GM13976 (cell line): ENCODE measurements at regions not wholly inside any gene's neighbourhood (a gene's known extent, or its start where the extent isn't known, plus 50 kb on each side); places are given as distances from the start of the nearest gene placed in this dataset.

Experiments
- DNase-seq: peaks from one replicate; pipeline ENCODE4 v3.0.0; 2012; ENCODE audit warnings: low spot score
- CTCF ChIP-seq: IDR thresholded peaks from 2 replicates; pipeline ENCODE4 v1.5.1; 2012; ENCODE audit warnings: borderline replicate concordance, mild to moderate bottlenecking; ENCODE audit not compliant: insufficient read depth; ENCODE audit errors: extremely low read depth, missing control alignments, control extremely low read depth
- in situ Hi-C: fragments of 300-500 bp; cut with MboI; formaldehyde crosslinking; loops from one replicate; pipeline ENCODE4 v1.12.0; 2022; ENCODE audit warnings: low sequenced_read_pairs, mixed read lengths, inconsistent platforms; ENCODE audit not compliant: unreplicated experiment

GRCh38 chr5:19143935-19144334 lies 844.1 kb downstream of the CDH18 start:
- no peak for TF ChIP-seq CTCF
- in situ Hi-C loops, result no loop called here
- DNase-seq, result no peak

- in situ Hi-C loops, result no loop called here
- no peak for TF ChIP-seq CTCF
- no peak for DNase-seq
Observed at GRCh38 chr5:19169426-19169825, 818.6 kb downstream of the CDH18 start.

GRCh38 chr5:19172926-19173470 lies 815.0 kb downstream of the CDH18 start:
- in situ Hi-C loops, result no loop called here
- TF ChIP-seq CTCF, result no peak
- DNase-seq, result no peak

GRCh38 chr5:19175776-19176570 lies 812.0 kb downstream of the CDH18 start:
- no peak for TF ChIP-seq CTCF
- no peak for DNase-seq
- in situ Hi-C loops, result no loop called here

- no peak for TF ChIP-seq CTCF
- in situ Hi-C loops, result no loop called here
- no peak for DNase-seq
Observed at GRCh38 chr5:19179571-19179970, 808.4 kb downstream of the CDH18 start.

- in situ Hi-C loops, result no loop called here
- DNase-seq, result no peak
- no peak for TF ChIP-seq CTCF
Observed at GRCh38 chr5:19189176-19189575, 798.8 kb downstream of the CDH18 start.
